GM19328 (cell line): ENCODE measurements at regions not wholly inside any gene's neighbourhood (a gene's known extent, or its start where the extent isn't known, plus 50 kb on each side); places are given as distances from the start of the nearest gene placed in this dataset.
"Not testable (repeated sequence)": the region's sequence is repeated elsewhere in the genome, so short reads cannot be mapped to it uniquely, and the experiment has no call there.

Source experiments
- ATAC-seq: cut with Tn5 transposase; IDR thresholded peaks from one replicate; pipeline ENCODE4 v1.9.1; 2021; ENCODE audit warnings: mild to moderate bottlenecking, moderate library complexity; ENCODE audit not compliant: unreplicated experiment

DNA sequence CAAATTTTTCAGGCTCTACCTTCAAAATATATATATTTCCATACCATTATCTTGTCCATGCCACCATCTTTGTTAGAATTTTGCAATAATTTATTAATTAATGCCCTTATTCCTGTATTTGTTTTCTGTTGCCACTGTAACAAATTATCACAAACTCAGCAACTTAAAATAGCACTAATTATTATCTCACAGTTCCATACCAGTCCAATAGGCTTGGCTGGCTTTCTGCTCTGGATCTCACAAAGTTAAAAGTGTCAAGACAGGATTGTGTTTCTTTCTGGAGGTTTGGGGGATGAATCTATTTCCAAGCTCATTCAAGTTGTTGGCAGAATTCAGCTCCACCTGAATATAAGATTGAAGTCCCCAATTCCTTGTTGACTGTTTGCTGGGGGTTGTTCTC lies 58.6 kb upstream of the SLC38A4 start:
- no peak for ATAC-seq

DNA sequence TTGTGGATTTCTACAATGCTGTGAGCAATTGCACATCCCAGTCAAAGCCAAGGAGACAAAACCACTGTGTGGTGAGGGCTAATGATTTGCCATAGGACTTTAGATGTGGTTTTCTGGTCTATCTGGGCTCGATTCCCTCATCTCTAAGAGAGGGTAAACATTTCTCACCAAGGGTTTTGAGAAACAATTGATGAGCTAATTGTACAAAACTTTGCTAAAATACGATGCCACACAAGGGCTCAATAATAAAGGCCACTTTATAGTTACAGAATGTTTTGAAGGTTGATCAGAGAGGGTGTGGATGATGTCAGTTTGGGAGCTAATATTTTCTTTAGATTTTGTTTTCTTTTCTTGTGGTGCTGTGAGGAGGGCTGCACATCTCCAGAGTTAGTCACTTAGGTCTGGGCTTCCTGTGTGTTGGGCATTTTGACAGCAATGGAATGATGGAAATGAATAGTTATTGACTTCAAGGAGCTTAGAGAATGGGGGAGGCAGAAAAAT lies 60.8 kb upstream of the SLC38A4 start:
- no peak for ATAC-seq

DNA sequence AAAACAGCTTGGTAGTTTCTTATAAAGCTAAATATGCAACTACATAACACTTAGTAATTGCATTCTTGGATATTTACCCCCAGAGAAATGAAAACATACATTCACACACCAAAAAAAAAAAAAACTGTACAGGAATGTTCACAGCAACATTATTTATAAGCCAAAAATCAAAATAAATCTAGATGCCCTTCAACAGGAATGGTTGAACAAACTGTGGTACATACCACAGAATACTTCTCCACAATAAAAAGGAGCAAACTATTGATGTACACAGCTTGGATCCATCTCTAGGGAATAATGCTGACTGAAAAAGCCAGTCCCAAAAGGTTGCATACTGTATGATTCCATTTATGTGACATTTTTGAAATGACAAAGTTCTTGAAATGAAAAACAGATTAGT lies 62.1 kb upstream of the SLC38A4 start:
- no peak for ATAC-seq

DNA sequence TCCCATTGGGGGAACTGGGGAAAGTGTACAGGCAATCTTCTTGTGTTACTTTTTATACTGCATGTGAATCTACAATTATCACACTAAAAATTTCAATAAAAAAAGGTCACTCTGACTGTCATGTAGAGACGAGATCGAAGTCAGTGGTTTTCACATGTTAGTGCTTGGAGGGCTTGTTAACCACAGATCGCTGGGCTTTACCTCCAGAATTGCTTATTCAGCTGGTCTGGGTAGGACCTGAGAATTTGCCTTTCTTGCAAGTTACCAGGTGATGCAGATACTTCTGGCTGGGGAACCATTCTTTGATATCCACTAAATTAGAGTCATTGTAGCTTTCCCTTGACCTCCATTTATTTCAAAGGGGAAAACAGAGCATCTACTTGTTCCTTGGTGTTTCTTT lies 62.8 kb upstream of the SLC38A4 start:
- ATAC-seq = no peak

DNA sequence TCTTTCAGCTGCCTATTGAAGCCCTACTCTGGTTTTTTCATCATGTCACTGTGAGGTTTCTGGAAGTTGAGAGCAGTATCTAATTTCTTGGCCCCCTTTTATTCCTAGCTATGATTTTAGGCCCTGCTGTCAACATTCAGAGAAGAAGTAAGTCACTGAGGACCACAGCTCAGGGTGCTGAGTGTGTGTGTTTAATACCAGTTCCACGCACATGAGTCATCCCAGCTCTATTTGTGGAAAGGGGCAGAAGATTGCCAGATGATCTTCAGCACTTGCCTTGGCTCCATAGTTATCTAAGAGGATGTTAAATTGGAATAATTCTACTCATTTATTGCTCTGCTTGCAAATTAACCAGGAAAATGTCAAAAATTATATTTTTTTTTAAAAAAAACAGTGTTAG lies 65.5 kb upstream of the SLC38A4 start:
- no peak for ATAC-seq

DNA sequence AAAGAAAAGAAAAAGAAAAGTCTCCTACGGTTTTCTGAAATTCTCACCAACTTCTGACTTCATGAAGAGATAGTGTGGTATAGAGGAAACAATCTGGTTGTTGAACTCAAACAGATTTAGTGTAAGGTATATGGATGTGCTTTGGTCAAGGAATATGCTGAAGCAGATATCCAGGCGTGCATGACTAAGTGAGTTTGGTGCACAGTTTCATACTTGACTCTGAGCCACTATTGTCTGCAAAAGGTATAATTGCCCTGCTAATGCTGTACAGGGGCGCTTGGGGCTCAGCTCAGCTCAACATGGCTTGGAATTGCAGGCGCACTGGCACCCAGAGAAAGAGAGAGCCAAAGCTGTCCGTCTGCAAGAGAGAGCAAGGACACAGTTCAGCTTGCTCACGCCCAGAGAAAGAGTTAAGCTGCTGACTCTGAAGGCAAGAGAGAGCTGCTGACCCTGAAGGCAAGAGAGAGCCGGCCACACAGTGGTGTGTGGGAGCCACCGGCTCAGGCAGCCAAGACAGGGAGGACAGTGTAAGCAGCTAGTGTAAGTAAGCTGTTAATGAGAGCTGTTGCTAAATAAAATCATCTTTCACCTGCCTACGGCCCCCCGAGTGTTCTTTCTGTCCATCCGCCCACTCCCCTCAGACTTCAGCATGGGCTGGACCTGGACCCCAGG lies 66.4 kb upstream of the SLC38A4 start:
- no peak for ATAC-seq

DNA sequence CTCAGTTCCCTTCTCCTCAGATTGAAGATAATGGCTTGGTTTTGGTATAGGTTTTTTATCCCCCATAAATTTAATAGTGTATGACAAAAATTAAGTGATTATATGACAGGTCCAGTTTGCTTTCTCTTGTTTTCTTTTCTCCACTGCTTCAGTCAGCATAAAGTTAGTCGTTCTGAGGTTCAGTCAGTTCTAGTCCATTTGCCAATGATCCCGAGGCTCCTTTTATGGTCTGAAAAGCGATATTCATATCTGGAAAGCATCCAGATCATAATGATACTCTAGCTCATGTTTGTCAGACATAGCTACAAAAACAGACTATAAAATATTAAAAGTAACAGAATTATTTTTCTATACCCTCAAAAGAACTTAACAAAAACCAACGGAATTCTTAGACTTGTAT lies 67.1 kb upstream of the SLC38A4 start:
- ATAC-seq = no peak

DNA sequence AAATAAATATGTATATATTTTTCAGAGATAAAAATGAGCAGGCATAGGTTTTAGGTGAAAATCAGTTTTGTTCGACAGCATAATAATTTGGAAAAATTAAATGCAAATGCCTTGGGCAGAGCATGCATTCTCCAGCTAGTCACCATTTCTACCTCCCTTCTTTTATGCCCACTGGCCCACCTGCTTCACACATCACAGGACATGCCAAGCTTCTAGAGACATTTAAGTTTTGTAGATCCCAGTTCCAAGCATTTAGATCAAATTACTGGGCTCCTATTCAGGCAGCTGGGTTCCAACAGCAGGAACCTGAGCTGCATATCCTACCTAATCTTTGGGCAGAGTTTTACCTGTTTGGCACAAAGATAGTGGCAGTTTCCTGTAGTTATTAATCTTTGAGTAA lies 67.6 kb upstream of the SLC38A4 start:
- no peak for ATAC-seq

DNA sequence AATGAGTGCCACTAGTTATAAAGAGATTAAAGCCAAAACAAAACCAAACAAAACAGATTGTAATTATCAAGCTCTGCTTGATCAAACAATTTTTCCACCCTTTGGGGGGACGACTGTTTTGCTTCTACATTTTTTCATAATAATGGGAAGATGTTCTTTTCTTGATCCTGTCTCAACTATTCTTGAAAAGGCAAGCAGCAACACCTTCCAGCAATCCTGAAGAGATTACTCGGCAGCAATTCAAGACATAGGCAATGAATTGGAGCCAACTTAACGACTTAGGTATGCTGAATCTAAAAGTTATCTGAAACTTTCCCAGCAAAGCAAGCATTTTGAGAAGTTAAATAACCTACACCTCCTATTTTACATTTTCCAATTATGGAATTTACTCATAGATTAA lies 69.9 kb upstream of the SLC38A4 start:
- no peak for ATAC-seq

DNA sequence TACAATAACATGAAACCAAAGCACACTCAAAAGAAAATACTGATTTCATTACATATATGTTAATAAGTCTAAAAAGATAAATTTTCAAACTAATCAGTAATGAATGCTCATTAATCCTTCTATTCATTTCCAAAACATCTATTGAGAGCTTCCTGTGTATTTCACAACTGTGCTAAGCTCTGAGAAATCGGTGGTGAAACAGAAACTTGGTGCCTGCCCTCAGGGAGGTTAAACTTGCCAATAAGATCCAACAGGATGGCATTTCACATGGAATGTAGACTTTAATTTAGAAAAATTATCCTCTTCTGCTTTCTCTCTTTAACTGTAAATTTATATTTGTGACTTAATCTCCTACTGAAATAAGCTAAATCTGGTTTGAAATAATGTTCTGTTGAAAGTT lies 70.9 kb upstream of the SLC38A4 start:
- no peak for ATAC-seq

DNA sequence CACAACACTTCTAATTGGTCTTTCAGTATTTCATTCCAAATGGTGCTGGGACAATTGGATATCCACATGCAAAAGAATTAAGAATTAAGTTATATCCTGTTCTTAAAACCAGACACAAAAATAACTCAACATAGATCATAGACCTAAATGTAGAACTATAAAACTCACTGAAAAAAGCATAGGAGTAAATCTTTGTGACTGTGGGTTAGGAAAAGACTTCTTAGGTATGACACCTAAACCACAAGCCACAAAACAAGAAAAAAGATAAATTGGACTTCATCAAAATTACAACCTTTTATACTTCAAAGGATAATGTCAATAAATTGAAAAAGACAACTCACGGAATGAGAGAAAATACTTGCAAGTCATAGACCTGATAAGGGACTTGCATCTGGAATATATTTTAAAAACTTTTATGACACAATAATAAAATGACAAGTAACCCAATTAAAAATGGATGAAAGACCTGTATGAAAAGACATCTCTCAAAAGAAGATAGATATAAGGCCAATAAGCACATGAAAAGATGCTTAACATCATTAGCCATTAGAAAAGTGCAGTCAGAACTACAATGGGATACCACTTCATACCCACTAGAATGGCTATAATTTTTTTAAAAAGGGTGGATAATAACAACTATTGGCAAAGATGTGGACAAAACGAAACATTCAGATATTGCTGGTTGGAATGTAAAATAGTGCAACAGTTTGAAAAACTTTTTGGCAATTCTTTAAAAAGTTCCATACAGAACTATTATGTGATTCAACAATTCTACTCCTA lies 72.5 kb upstream of the SLC38A4 start:
- ATAC-seq = no peak

DNA sequence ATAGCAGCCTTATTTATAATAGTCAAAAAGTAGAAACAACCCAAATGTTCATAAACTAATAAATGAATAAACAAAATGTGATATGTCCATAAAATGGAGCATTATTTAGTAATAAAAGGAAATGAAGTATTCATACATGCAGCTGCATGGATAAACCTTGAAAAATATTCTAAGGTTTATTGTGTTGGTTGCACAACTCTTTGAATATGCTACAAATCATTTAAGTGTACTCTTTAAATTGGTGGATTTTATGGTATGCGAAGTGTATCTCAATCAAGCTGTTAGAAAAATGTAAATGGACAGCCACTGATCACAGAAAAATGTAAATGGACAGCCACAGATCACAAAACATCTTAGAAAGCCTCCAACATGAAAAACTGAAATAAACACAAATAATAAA lies 73.2 kb upstream of the SLC38A4 start:
- ATAC-seq = no peak

DNA sequence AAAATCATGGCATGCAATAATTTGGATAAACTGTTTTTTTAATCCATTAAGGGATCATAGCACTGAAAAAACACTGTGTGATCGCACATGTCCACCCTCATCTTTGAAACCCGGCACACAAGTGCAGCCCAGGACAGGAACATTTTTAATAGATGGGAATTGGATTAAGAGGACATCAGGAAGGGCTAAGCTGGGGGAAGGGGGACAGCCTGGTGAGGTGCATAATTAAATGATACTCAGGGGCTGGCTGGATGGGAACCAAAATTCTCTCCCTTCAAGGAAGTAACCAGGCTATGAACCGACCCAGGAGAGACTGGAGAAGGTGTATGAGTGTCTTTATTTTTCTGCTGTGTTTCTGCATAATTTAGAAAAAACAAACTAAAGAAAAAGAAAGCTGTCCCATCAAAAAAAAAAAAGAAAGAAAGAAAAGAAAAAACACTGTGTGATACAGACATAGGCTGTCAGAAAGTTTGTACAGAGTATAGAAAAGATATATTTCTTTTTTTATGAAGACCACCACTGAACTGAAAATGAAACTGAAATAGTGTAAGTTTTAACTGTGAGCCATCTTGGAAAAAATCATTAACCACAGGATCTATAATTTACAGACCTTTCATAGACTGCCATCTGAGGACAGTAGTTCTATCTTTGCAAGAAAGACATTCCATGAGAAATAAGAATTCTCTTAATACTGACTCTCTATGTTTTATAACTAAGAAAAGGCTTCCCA lies 75.1 kb upstream of the SLC38A4 start:
- ATAC-seq = no peak

DNA sequence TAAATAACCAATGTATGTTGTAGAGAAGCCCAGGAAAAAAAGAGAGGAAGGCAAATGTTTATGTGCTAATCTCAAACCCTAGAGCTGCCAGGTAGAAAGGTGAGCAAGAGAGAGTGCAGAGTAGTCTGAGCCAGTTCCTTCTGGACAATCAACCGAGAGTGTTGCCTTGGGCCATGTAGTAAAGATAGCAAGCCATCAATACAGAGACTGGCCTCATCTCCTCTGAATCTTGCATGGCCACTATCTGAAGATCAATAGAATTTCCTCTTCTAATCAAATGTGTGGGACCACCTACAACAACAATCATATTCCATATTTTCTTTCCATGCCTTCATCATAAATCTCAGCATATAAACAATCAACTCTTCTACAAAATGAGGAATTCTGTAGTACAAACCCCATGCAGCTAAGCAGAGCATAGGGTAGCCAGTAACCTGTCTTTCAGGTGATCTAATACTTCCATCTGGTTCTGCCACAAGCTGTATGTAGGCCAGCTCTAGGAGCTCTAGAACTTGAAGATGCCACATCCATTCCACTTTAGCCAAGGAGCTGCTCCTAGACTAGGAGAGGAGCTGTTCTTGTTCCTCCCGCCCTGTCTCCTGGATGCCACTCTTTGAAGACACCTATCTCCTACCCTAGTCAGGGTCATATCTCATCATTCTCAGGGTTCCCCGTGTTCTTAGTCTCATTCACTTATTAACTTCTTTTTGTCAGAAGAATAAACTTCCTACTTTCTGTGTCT lies 75.8 kb upstream of the SLC38A4 start:
- ATAC-seq = no peak

DNA sequence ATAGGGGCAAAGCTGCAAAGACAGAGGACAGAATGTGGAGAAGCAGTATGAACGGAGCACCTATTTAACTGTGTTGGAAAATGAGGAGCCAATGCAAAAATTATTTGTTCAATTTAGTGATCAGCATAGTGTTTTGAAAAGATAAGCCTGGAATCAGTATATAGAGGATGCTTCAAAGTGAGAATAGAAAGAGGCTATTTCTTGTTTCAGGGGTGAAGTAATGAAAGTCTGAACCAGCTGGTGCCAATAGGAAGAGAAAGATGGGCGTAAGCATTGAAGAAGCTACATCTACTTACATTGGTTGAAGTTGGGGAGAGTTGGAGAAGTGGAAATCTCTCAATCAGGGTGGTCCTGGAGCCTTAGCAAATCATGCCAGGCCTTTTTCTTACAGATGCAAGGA lies 77.3 kb upstream of the SLC38A4 start:
- no peak for ATAC-seq

DNA sequence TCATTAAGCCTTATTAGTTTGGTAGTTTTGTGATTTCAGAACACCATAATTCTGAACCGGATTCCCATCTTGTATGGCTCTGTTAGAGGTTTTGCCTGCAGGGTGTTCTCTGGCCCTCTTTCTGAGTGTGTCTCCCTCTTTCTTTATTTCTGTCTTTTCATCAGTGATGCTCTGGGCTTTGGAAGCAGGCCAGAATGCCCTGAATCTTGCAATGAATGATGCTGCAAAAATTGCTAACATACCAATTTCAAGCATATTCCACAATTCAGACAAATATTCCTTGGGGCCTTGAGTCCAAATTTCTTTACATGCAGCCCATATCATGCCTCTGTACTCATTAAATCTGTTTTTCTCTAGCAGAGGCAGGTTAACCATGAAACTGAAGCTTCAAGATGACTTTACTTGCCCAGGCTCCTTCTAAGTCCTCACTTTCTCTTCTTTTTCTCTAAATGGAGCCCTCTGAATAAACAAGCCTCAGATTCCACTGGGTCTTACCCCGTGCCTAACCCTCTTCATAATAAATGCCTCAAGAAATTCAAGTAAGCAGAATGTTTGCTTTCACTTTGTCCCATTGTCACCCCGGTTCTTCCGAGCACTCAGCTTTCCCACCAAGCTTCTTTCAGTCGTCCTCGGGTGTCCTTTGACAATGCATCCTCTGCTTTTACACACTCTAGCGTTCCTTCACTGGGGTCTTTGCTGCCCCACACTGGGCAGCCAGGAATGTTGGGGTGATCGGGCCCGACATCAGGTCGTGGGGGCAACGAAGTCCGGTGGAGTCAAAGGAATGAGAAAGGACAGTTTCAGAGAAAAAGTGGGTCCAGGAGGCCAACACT lies 78.8 kb upstream of the SLC38A4 start:
- ATAC-seq = no peak

DNA sequence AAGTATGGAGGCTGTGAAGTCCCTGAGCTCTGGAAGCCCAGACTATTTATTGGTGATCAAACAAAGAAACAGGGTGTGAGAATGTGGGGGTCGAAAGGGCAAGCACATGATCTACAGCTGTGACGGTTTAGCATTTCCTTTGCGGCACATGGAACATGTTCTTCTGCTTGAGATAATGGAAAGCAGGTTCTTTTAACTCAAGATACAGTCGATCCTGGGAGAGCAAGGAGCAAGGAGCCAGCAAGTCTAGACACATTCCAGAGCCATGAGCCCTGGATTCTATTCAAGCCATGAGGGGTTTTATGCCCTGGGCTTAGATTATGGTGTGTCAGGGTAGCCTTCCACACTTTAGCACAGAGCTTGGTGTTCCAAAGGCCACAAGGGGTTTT lies 79.4 kb upstream of the SLC38A4 start:
- not testable (repeated sequence) for ATAC-seq

DNA sequence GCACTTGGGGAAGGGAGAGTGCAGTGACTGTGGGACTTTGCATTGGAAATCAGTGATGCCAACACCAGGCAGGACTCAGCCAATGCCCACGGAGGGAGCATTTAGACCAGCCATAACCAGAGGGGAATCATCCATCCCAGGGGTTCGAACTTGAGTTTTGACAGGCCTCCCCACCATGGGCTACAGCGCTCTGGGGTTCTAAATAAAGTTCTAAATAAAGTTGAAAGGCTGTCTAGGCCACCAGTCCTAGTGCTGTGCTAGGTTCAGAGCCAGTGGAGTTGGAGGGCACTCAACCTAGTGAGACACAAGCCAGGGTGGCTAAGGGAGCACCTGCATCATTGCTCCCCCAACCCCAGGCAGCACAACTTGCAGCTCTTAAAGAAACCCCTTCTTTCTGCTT lies 82.0 kb upstream of the SLC38A4 start:
- no peak for ATAC-seq

DNA sequence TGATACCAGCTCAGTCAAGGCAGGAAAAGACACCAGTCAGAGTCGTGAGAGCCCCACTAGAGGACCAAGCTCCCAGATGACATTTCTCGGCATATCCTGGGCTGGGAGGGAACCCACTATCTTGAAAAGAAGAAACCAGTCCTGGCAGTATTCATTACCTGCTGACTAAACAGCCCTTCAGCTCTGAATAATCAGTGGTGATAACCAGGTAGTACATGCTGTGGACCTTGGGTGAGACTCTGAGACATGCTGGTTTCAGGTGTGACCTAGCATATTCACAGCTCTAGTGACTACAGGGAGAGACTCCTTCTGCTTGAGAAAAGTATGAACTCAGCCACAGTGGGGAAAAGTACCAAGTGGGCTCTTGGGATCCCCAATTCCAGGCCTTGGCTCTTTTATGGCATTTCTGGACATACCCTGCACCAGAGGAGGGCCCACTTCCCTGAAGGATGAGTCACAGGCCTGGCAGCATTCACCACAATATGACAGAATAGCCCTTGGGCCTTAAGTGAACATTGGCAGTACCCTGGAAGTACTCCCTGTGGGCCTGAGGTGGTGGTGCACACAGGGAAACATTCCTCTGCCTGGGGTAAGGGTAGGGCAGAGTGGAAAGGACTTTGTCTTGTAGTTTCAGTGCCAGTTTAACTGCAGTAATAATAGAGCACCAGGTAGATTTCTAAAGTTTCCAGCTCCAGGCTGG lies 82.6 kb upstream of the SLC38A4 start:
- no peak for ATAC-seq
